MG63 (cell line): ENCODE measurements at regions not wholly inside any gene's neighbourhood (a gene's known extent, or its start where the extent isn't known, plus 50 kb on each side); places are given as distances from the start of the nearest gene placed in this dataset.
"Not testable (repeated sequence)": the region's sequence is repeated elsewhere in the genome, so short reads cannot be mapped to it uniquely, and the experiment has no call there.

Source experiments
- DNase-seq: peaks from one replicate; pipeline ENCODE4 v3.0.0-alpha.2; 2020
- H3K27me3 ChIP-seq: fragments of 250-450 bp; sonication (Bioruptor Pico); 2 replicates; pipeline ENCODE4 v1.5.1; 2020; ENCODE audit warnings: mild to moderate bottlenecking, moderate library complexity
- H3K36me3 ChIP-seq: fragments of 250-450 bp; sonication (Bioruptor Pico); 2 replicates; pipeline ENCODE4 v1.5.1; 2020; ENCODE audit warnings: mild to moderate bottlenecking, moderate library complexity
- H3K4me3 ChIP-seq: fragments of 250-450 bp; sonication (Bioruptor Pico); 2 replicates; pipeline ENCODE4 v1.5.1; 2020; ENCODE audit warnings: mild to moderate bottlenecking, moderate library complexity
- H3K9me3 ChIP-seq: fragments of 250-450 bp; sonication (Bioruptor Pico); 2 replicates; pipeline ENCODE4 v1.5.1; 2020; ENCODE audit warnings: mild to moderate bottlenecking, moderate library complexity

- Histone ChIP-seq H3K27me3 (no peaks in the 10 kb centered on the region), H3K4me3 (no peak overlapping the region), H3K36me3 (no peaks in the 10 kb centered on the region), H3K9me3 (no peaks in the 10 kb centered on the region)
- DNase-seq: no peak
Observed at GRCh38 chr10:63940277-63940922, 419.2 kb downstream of the REEP3 start.

GRCh38 chr10:63964406-63964805 is 443.2 kb downstream of the REEP3 start:
- Histone ChIP-seq H3K4me3 (no peak overlapping the region), H3K36me3 (no peaks in the 10 kb centered on the region), H3K27me3 (no peaks in the 10 kb centered on the region), H3K9me3 (no peaks in the 10 kb centered on the region)
- DNase-seq: no peak

GRCh38 chr10:63965846-63966245 is 444.6 kb downstream of the REEP3 start:
- no peaks in the 10 kb centered on the region for H3K27me3 ChIP-seq
- H3K4me3 ChIP-seq: no peak overlapping the region
- no peaks in the 10 kb centered on the region for H3K9me3 ChIP-seq
- no peak for DNase-seq
- no peaks in the 10 kb centered on the region for H3K36me3 ChIP-seq

GRCh38 chr10:63972949-63973827 is 452.0 kb downstream of the REEP3 start:
- no peak overlapping the region for H3K4me3 ChIP-seq
- no peak for DNase-seq
- no peaks in the 10 kb centered on the region for H3K27me3 ChIP-seq
- no peaks in the 10 kb centered on the region for H3K36me3 ChIP-seq
- no peaks in the 10 kb centered on the region for H3K9me3 ChIP-seq

GRCh38 chr10:63976538-63976937 is 455.3 kb downstream of the REEP3 start:
- peak; percentile 14 for DNase-seq
- no peaks in the 10 kb centered on the region for H3K27me3 ChIP-seq
- no peaks in the 10 kb centered on the region for H3K36me3 ChIP-seq
- no peak overlapping the region for H3K4me3 ChIP-seq
- no peaks in the 10 kb centered on the region for H3K9me3 ChIP-seq

GRCh38 chr10:63977329-63977923 is 456.2 kb downstream of the REEP3 start:
- peak; percentile 9 for DNase-seq
- no peaks in the 10 kb centered on the region for H3K36me3 ChIP-seq
- no peak overlapping the region for H3K4me3 ChIP-seq
- H3K9me3 ChIP-seq: no peaks in the 10 kb centered on the region
- no peaks in the 10 kb centered on the region for H3K27me3 ChIP-seq

- not testable (repeated sequence) for DNase-seq, H3K4me3 ChIP-seq, H3K36me3 ChIP-seq, H3K9me3 ChIP-seq, H3K27me3 ChIP-seq
Observed at GRCh38 chr10:63980870-63981269, 459.7 kb downstream of the REEP3 start.

- not testable (repeated sequence) for H3K27me3 ChIP-seq, H3K36me3 ChIP-seq, DNase-seq, H3K9me3 ChIP-seq, H3K4me3 ChIP-seq
Observed at GRCh38 chr10:63984061-63984460, 462.9 kb downstream of the REEP3 start.

GRCh38 chr10:63986536-63986935 is 465.3 kb downstream of the REEP3 start:
- DNase-seq: no peak
- no peaks in the 10 kb centered on the region for H3K9me3 ChIP-seq
- no peak overlapping the region for H3K4me3 ChIP-seq
- no peaks in the 10 kb centered on the region for H3K36me3 ChIP-seq
- H3K27me3 ChIP-seq: no peaks in the 10 kb centered on the region

- Histone ChIP-seq H3K27me3 (no peaks in the 10 kb centered on the region), H3K9me3 (no peaks in the 10 kb centered on the region)
- DNase-seq: no peak
Observed at GRCh38 chr10:63987212-63987611, 466.0 kb downstream of the REEP3 start.

GRCh38 chr10:63994371-63994770 is 473.2 kb downstream of the REEP3 start:
- no peak for DNase-seq
- no peak overlapping the region for H3K4me3 ChIP-seq
- H3K27me3 ChIP-seq: no peaks in the 10 kb centered on the region
- H3K9me3 ChIP-seq: no peaks in the 10 kb centered on the region
- H3K36me3 ChIP-seq: no peaks in the 10 kb centered on the region

More at GRCh38 chr10:63987212-63987611, 466.0 kb downstream of the REEP3 start:
- no peak overlapping the region for H3K4me3 ChIP-seq
- H3K36me3 ChIP-seq: no peaks in the 10 kb centered on the region

- Histone ChIP-seq H3K9me3 (no peaks in the 10 kb centered on the region), H3K27me3 (no peaks in the 10 kb centered on the region), H3K4me3 (no peak overlapping the region), H3K36me3 (no peaks in the 10 kb centered on the region)
- DNase-seq: no peak
Observed at GRCh38 chr10:64007157-64007556, 486.0 kb downstream of the REEP3 start.

- no peaks in the 10 kb centered on the region for H3K36me3 ChIP-seq
- no peaks in the 10 kb centered on the region for H3K9me3 ChIP-seq
- H3K4me3 ChIP-seq: no peak overlapping the region
- H3K27me3 ChIP-seq: no peaks in the 10 kb centered on the region
- DNase-seq: no peak
Observed at GRCh38 chr10:64010711-64011110, 489.5 kb downstream of the REEP3 start.

GRCh38 chr10:64011912-64012714 is 490.9 kb downstream of the REEP3 start:
- no peak for DNase-seq
- Histone ChIP-seq H3K4me3 (no peak overlapping the region), H3K36me3 (no peaks in the 10 kb centered on the region), H3K9me3 (no peaks in the 10 kb centered on the region), H3K27me3 (no peaks in the 10 kb centered on the region)

GRCh38 chr10:64014281-64014680 is 493.1 kb downstream of the REEP3 start:
- H3K4me3 ChIP-seq: no peak overlapping the region
- no peak for DNase-seq
- H3K36me3 ChIP-seq: no peaks in the 10 kb centered on the region
- no peaks in the 10 kb centered on the region for H3K27me3 ChIP-seq
- no peaks in the 10 kb centered on the region for H3K9me3 ChIP-seq

- H3K36me3 ChIP-seq: no peaks in the 10 kb centered on the region
- DNase-seq: no peak
- H3K27me3 ChIP-seq: no peaks in the 10 kb centered on the region
- no peak overlapping the region for H3K4me3 ChIP-seq
- no peaks in the 10 kb centered on the region for H3K9me3 ChIP-seq
Observed at GRCh38 chr10:64023926-64024470, 502.8 kb downstream of the REEP3 start.

- peaks cover 6% of the 10 kb centered on the region; the same call in 1 of the 2 replicates for H3K27me3 ChIP-seq
- H3K36me3 ChIP-seq: no peaks in the 10 kb centered on the region
- no peak for DNase-seq
- no peaks in the 10 kb centered on the region for H3K9me3 ChIP-seq
- H3K4me3 ChIP-seq: no peak overlapping the region
Observed at GRCh38 chr10:64033711-64034110, 512.5 kb downstream of the REEP3 start.
